ENCODE measurements at regions not wholly inside any gene's neighbourhood (a gene's known extent, or its start where the extent isn't known, plus 50 kb on each side); places are given as distances from the start of the nearest gene placed in this dataset. TPM values are rescaled to one million over a fixed set of nuclear protein-coding genes. Genes with fewer than 3 reads are reported as not detected.

- H3K36me3 ChIP-seq (replicated peaks in 1 of 2; ENCODE audit: insufficient read depth in 1 of 2, low read depth in 2 of 2), result no peaks in the 10 kb centered on the region
- TF ChIP-seq, protein P1, sequence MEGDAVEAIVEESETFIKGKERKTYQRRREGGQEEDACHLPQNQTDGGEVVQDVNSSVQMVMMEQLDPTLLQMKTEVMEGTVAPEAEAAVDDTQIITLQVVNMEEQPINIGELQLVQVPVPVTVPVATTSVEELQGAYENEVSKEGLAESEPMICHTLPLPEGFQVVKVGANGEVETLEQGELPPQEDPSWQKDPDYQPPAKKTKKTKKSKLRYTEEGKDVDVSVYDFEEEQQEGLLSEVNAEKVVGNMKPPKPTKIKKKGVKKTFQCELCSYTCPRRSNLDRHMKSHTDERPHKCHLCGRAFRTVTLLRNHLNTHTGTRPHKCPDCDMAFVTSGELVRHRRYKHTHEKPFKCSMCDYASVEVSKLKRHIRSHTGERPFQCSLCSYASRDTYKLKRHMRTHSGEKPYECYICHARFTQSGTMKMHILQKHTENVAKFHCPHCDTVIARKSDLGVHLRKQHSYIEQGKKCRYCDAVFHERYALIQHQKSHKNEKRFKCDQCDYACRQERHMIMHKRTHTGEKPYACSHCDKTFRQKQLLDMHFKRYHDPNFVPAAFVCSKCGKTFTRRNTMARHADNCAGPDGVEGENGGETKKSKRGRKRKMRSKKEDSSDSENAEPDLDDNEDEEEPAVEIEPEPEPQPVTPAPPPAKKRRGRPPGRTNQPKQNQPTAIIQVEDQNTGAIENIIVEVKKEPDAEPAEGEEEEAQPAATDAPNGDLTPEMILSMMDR (IDR thresholded peaks at IDR 0.05), result no peak
- TF ChIP-seq POLR2A (IDR thresholded peaks at IDR 0.05), result no peak
- H3K27ac ChIP-seq, result no peak overlapping the region
- no peaks in the 10 kb centered on the region for H3K27me3 ChIP-seq
- no peak for ATAC-seq
- WGBS, 2 donors, result 79 to 86% methylated on average over 4 of the region's 4 CpGs
- no peaks in the 10 kb centered on the region for H3K9me3 ChIP-seq
- intact Hi-C loops (cut with DNase I), result no loop called here
- H3K4me3 ChIP-seq, result no peak overlapping the region
- no peak for DNase-seq
- no peaks in the 10 kb centered on the region for H3K4me1 ChIP-seq
Observed at GRCh38 chrX:43605351-43605750, 50.7 kb upstream of the MAOA start.

Small RNA genes lying in the stretch of these regions (small RNA-seq; reads per million reads assigned to genes)
- gene AL451086.1, result not detected
